ENCODE measurements at regions not wholly inside any gene's neighbourhood (a gene's known extent, or its start where the extent isn't known, plus 50 kb on each side); places are given as distances from the start of the nearest gene placed in this dataset.

DNA sequence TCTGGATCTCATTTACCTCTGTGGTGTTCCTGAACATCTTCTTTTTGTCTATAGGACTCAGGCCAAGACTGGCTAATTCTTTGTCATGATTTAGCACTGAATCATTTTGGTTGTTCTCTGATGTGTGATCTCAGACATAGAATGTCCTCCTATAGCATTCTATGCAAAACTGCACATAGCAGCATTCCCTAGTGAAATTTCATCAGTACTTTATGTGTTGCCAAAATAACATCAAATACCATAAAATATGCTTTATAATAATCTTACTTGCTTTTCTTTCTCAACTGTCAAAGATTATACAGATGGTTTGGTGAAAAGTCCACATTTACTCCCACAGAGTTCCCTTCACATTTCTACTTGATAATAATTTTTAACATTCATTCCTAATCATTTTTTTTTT lies 115.7 kb upstream of the MPDZ start:
- no peak overlapping the region for H3K4me3 ChIP-seq (ENCODE audit: low read depth in 1 of 3, low read length in 3 of 3)
- H3K4me1 ChIP-seq (ENCODE audit: control insufficient read depth in 3 of 3, insufficient read depth in 2 of 3, low read depth in 1 of 3, low read length in 2 of 3): no peaks in the 10 kb centered on the region
- H3K9me3 ChIP-seq (ENCODE audit: control insufficient read depth in 2 of 2, insufficient read depth in 1 of 2, low read depth in 1 of 2, low read length in 1 of 2): no peaks in the 10 kb centered on the region
- H3K27ac ChIP-seq (ENCODE audit: low read depth in 1 of 3, low read length in 2 of 3): no peak overlapping the region
- DNase-seq (no peak), FAIRE-seq (no peak)
- no peaks in the 10 kb centered on the region for H3K27me3 ChIP-seq (ENCODE audit: control insufficient read depth in 3 of 3, insufficient read depth in 3 of 3, low read length in 3 of 3)
- H3K36me3 ChIP-seq (ENCODE audit: control insufficient read depth in 3 of 3, insufficient read depth in 2 of 3, low read depth in 1 of 3, low read length in 3 of 3): no peaks in the 10 kb centered on the region

- peaks cover 0 to 13% of the 10 kb centered on the region in 2 donors for H3K9me3 ChIP-seq (ENCODE audit: control insufficient read depth in 2 of 2, insufficient read depth in 1 of 2, low read depth in 1 of 2, low read length in 1 of 2)
- H3K27me3 ChIP-seq (ENCODE audit: control insufficient read depth in 3 of 3, insufficient read depth in 3 of 3, low read length in 3 of 3): no peaks in the 10 kb centered on the region
- no peak overlapping the region for H3K4me3 ChIP-seq (ENCODE audit: low read depth in 1 of 3, low read length in 3 of 3)
- WGBS, 3 donors: 78 to 92% (median 83%) methylated on average over 1 of the region's 1 CpG
- no peaks in the 10 kb centered on the region for H3K4me1 ChIP-seq (ENCODE audit: control insufficient read depth in 3 of 3, insufficient read depth in 2 of 3, low read depth in 1 of 3, low read length in 2 of 3)
- no peak overlapping the region for H3K27ac ChIP-seq (ENCODE audit: low read depth in 1 of 3, low read length in 2 of 3)
- H3K36me3 ChIP-seq (ENCODE audit: control insufficient read depth in 3 of 3, insufficient read depth in 2 of 3, low read depth in 1 of 3, low read length in 3 of 3): no peaks in the 10 kb centered on the region
- DNase-seq (no peak), FAIRE-seq (no peak)
These were observed 108.7 kb upstream of the MPDZ start for GRCh38 chr9:13388157-13388556.

- Histone ChIP-seq H3K36me3 (ENCODE audit: control insufficient read depth in 3 of 3, insufficient read depth in 2 of 3, low read depth in 1 of 3, low read length in 3 of 3) (no peaks in the 10 kb centered on the region), H3K9me3 (ENCODE audit: control insufficient read depth in 2 of 2, insufficient read depth in 1 of 2, low read depth in 1 of 2, low read length in 1 of 2) (peaks cover 0 to 13% of the 10 kb centered on the region in 2 donors), H3K4me1 (ENCODE audit: control insufficient read depth in 3 of 3, insufficient read depth in 2 of 3, low read depth in 1 of 3, low read length in 2 of 3) (no peaks in the 10 kb centered on the region), H3K27me3 (ENCODE audit: control insufficient read depth in 3 of 3, insufficient read depth in 3 of 3, low read length in 3 of 3) (no peaks in the 10 kb centered on the region), H3K4me3 (ENCODE audit: low read depth in 1 of 3, low read length in 3 of 3) (no peak overlapping the region), H3K27ac (ENCODE audit: low read depth in 1 of 3, low read length in 2 of 3) (no peak overlapping the region)
- 61 to 66% (median 61%) methylated on average over 3 of the region's 3 CpGs for WGBS, 3 donors
- FAIRE-seq (no peak), DNase-seq (no peak)
These were observed 108.2 kb upstream of the MPDZ start for GRCh38 chr9:13387734-13388067.

DNA sequence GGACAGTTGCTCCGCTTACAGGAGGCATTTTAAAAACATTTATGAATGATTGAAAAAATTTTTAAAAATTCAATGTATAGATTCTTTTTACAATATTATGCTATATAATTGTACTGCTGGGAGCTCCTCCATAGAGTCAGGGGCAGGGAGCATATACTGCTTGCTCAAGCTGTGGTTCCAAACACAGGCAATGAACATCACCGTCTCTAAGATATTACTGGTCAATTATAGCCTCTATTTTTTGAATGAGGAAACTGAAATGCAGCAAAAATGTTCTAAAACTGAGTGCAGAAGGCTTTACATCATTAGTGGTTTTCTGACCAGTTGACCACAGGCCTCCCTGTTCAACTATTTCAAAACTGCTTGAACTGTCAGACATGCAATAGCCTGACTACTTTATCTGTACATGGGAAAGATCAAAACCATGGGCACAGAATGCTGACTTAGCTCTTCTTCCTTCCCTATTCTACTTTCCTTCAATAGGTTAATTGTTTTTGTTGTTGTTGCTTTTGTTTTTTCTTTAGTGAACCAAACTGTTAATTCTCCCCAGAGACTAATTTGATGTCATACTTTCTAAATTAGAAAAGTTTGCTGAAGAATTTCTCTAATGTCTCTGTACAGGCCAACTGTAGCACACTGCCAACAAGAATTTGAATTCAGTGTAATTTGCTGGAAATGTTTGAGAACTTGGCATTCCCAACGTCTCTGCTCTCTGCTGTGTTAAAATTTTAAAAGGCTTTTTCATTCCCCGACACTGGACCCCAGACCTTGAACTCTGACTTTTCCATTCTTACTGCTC lies 107.6 kb upstream of the MPDZ start:
- DNase-seq (no peak), FAIRE-seq (no peak)
- no peaks in the 10 kb centered on the region for H3K27me3 ChIP-seq (ENCODE audit: control insufficient read depth in 3 of 3, insufficient read depth in 3 of 3, low read length in 3 of 3)
- H3K4me3 ChIP-seq (ENCODE audit: low read depth in 1 of 3, low read length in 3 of 3): no peak overlapping the region
- no peaks in the 10 kb centered on the region for H3K36me3 ChIP-seq (ENCODE audit: control insufficient read depth in 3 of 3, insufficient read depth in 2 of 3, low read depth in 1 of 3, low read length in 3 of 3)
- H3K9me3 ChIP-seq (ENCODE audit: control insufficient read depth in 2 of 2, insufficient read depth in 1 of 2, low read depth in 1 of 2, low read length in 1 of 2): peaks cover 0 to 13% of the 10 kb centered on the region in 2 donors
- H3K4me1 ChIP-seq (ENCODE audit: control insufficient read depth in 3 of 3, insufficient read depth in 2 of 3, low read depth in 1 of 3, low read length in 2 of 3): no peaks in the 10 kb centered on the region
- H3K27ac ChIP-seq (ENCODE audit: low read depth in 1 of 3, low read length in 2 of 3): no peak overlapping the region
- WGBS, 3 donors: 60 to 72% (median 68%) methylated on average over 4 of the region's 4 CpGs

DNA sequence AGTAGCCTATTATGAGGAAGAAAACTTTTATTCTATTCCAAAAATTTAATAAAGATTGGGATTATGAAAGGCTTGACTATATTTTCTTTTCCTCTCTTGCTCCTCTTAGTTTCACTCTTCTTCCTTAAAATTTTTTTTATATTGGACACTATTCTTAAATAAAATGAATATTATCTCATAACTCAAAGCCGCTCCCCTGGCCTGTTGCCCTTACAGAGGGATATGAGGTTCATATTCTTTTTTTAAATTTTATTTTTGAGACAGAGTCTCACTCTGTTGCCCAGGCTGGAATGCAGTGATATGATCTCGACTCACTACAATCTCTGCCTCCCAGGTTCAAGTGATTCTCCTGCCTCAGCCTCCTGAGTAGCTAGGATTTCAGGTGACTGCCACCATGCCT lies 106.8 kb upstream of the MPDZ start:
- Histone ChIP-seq H3K27ac (ENCODE audit: low read depth in 1 of 3, low read length in 2 of 3) (no peak overlapping the region), H3K9me3 (ENCODE audit: control insufficient read depth in 2 of 2, insufficient read depth in 1 of 2, low read depth in 1 of 2, low read length in 1 of 2) (peaks cover 0 to 13% of the 10 kb centered on the region in 2 donors), H3K4me1 (ENCODE audit: control insufficient read depth in 3 of 3, insufficient read depth in 2 of 3, low read depth in 1 of 3, low read length in 2 of 3) (no peaks in the 10 kb centered on the region), H3K27me3 (ENCODE audit: control insufficient read depth in 3 of 3, insufficient read depth in 3 of 3, low read length in 3 of 3) (no peaks in the 10 kb centered on the region), H3K36me3 (ENCODE audit: control insufficient read depth in 3 of 3, insufficient read depth in 2 of 3, low read depth in 1 of 3, low read length in 3 of 3) (no peaks in the 10 kb centered on the region), H3K4me3 (ENCODE audit: low read depth in 1 of 3, low read length in 3 of 3) (no peak overlapping the region)
- 75 to 78% (median 75%) methylated on average over 2 of the region's 2 CpGs for WGBS, 3 donors
- DNase-seq (no peak), FAIRE-seq (no peak)

- Histone ChIP-seq H3K4me1 (ENCODE audit: control insufficient read depth in 3 of 3, insufficient read depth in 2 of 3, low read depth in 1 of 3, low read length in 2 of 3) (no peaks in the 10 kb centered on the region), H3K36me3 (ENCODE audit: control insufficient read depth in 3 of 3, insufficient read depth in 2 of 3, low read depth in 1 of 3, low read length in 3 of 3) (no peaks in the 10 kb centered on the region), H3K4me3 (ENCODE audit: low read depth in 1 of 3, low read length in 3 of 3) (no peak overlapping the region), H3K27ac (ENCODE audit: low read depth in 1 of 3, low read length in 2 of 3) (no peak overlapping the region), H3K27me3 (ENCODE audit: control insufficient read depth in 3 of 3, insufficient read depth in 3 of 3, low read length in 3 of 3) (no peaks in the 10 kb centered on the region), H3K9me3 (ENCODE audit: control insufficient read depth in 2 of 2, insufficient read depth in 1 of 2, low read depth in 1 of 2, low read length in 1 of 2) (peaks cover 0 to 8% of the 10 kb centered on the region in 2 donors)
- DNase-seq (no peak), FAIRE-seq (no peak)
- 100% methylated on average over 1 of the region's 1 CpG for WGBS, 3 donors
These were observed 104.4 kb upstream of the MPDZ start for GRCh38 chr9:13383855-13384254.

DNA sequence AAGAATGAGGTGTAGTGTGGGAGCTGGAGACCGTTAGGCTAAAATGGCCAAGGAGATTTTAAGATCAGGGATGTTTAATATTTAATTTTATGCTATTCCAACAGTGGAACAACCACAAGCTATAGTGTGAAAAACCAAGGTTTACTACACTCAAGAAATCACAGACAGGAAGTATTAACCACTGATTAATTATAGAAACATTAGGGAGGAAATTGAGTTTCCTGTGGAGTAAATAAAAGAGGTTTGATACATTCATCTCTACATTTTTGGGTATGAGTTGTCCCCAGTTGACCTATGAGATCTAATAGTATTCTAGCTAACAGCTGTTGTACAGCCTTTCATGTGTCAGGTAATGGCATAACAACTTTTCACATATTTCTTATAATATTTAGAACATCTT lies 103.7 kb upstream of the MPDZ start:
- Histone ChIP-seq H3K27ac (ENCODE audit: low read depth in 1 of 3, low read length in 2 of 3) (no peak overlapping the region), H3K4me3 (ENCODE audit: low read depth in 1 of 3, low read length in 3 of 3) (no peak overlapping the region), H3K9me3 (ENCODE audit: control insufficient read depth in 2 of 2, insufficient read depth in 1 of 2, low read depth in 1 of 2, low read length in 1 of 2) (peaks cover 0 to 8% of the 10 kb centered on the region in 2 donors), H3K27me3 (ENCODE audit: control insufficient read depth in 3 of 3, insufficient read depth in 3 of 3, low read length in 3 of 3) (no peaks in the 10 kb centered on the region), H3K4me1 (ENCODE audit: control insufficient read depth in 3 of 3, insufficient read depth in 2 of 3, low read depth in 1 of 3, low read length in 2 of 3) (no peaks in the 10 kb centered on the region), H3K36me3 (ENCODE audit: control insufficient read depth in 3 of 3, insufficient read depth in 2 of 3, low read depth in 1 of 3, low read length in 3 of 3) (no peaks in the 10 kb centered on the region)
- FAIRE-seq: no peak
- no peak for DNase-seq
- 45 to 65% (median 56%) methylated on average over 1 of the region's 1 CpG for WGBS, 3 donors

- FAIRE-seq (no peak), DNase-seq (no peak)
- Histone ChIP-seq H3K27ac (ENCODE audit: low read depth in 1 of 3, low read length in 2 of 3) (no peak overlapping the region), H3K36me3 (ENCODE audit: control insufficient read depth in 3 of 3, insufficient read depth in 2 of 3, low read depth in 1 of 3, low read length in 3 of 3) (no peaks in the 10 kb centered on the region), H3K4me1 (ENCODE audit: control insufficient read depth in 3 of 3, insufficient read depth in 2 of 3, low read depth in 1 of 3, low read length in 2 of 3) (no peaks in the 10 kb centered on the region), H3K4me3 (ENCODE audit: low read depth in 1 of 3, low read length in 3 of 3) (no peak overlapping the region), H3K9me3 (ENCODE audit: control insufficient read depth in 2 of 2, insufficient read depth in 1 of 2, low read depth in 1 of 2, low read length in 1 of 2) (peaks cover 0 to 8% of the 10 kb centered on the region in 2 donors), H3K27me3 (ENCODE audit: control insufficient read depth in 3 of 3, insufficient read depth in 3 of 3, low read length in 3 of 3) (no peaks in the 10 kb centered on the region)
- WGBS, 3 donors: 87 to 92% (median 89%) methylated on average over 5 of the region's 5 CpGs
These were observed 103.1 kb upstream of the MPDZ start for GRCh38 chr9:13382595-13382994.

- FAIRE-seq (no peak), DNase-seq (no peak)
- no peak overlapping the region for H3K4me3 ChIP-seq (ENCODE audit: low read depth in 1 of 3, low read length in 3 of 3)
- H3K27ac ChIP-seq (ENCODE audit: low read depth in 1 of 3, low read length in 2 of 3): no peak overlapping the region
- peaks cover 0 to 8% of the 10 kb centered on the region in 2 donors for H3K9me3 ChIP-seq (ENCODE audit: control insufficient read depth in 2 of 2, insufficient read depth in 1 of 2, low read depth in 1 of 2, low read length in 1 of 2)
- H3K4me1 ChIP-seq (ENCODE audit: control insufficient read depth in 3 of 3, insufficient read depth in 2 of 3, low read depth in 1 of 3, low read length in 2 of 3): no peaks in the 10 kb centered on the region
- no peaks in the 10 kb centered on the region for H3K27me3 ChIP-seq (ENCODE audit: control insufficient read depth in 3 of 3, insufficient read depth in 3 of 3, low read length in 3 of 3)
- no peaks in the 10 kb centered on the region for H3K36me3 ChIP-seq (ENCODE audit: control insufficient read depth in 3 of 3, insufficient read depth in 2 of 3, low read depth in 1 of 3, low read length in 3 of 3)
- WGBS, 3 donors: 78 to 85% (median 80%) methylated on average over 3 of the region's 3 CpGs
These were observed 101.4 kb upstream of the MPDZ start for GRCh38 chr9:13380903-13381302.
